HCT116 (cell line): ENCODE measurements at regions not wholly inside any gene's neighbourhood (a gene's known extent, or its start where the extent isn't known, plus 50 kb on each side); places are given as distances from the start of the nearest gene placed in this dataset.

Source experiments
- ATAC-seq: fragments of 200-7000 bp; cut with Tn5 transposase; 2 replicates; pipeline ENCODE4 v1.9.1; 2020; ENCODE audit warnings: mild to moderate bottlenecking, moderate library complexity
- BruUV-seq: library from RNA; stranded (reverse); fragments of 400-500 nt; replicated peaks from 2 replicates; lab custom pipeline; 2021; lab: Mats Ljungman, UMichigan
- CTCF ChIA-PET: fragments of 300-600 bp; sonication (Branson Sonifier 250); formaldehyde crosslinking; loops from one replicate; lab custom pipeline; 2021; ENCODE audit warnings: antibody characterized with exemption; lab: Charles Lee
- POLR2A ChIA-PET: fragments of 300-600, 350-600 bp; sonication (Branson Sonifier 250); formaldehyde crosslinking; loops from one replicate; lab custom pipeline; 2021; ENCODE audit warnings: antibody characterized with exemption; lab: Charles Lee
- RAD21 ChIA-PET, 2 experiments: fragments of 300-600 bp; sonication (Branson Sonifier 250); formaldehyde crosslinking; loops; one replicate each; lab custom pipeline; 2023; ENCODE audit warnings: low total read pairs in 2 of 2; ENCODE audit not compliant: uncharacterized antibody in 2 of 2, unreplicated experiment in 2 of 2, low non-redundant PET in 1 of 2; lab: Charles Lee
- DNase-seq: peaks from one replicate; pipeline ENCODE4 v3.0.0-alpha.2; 2010; ENCODE audit warnings: low read depth, low spot score
- H2AFZ ChIP-seq: fragments of 200-600 bp; shearing (Covaris generic), sonication (generic); 2 replicates; pipeline ENCODE4 v1.6.1; 2017; ENCODE audit warnings: low read depth, mixed run types, mixed read lengths, antibody characterized with exemption, low read length; ENCODE audit not compliant: poor library complexity, severe bottlenecking
- H3K27ac ChIP-seq: 2 replicates; pipeline ENCODE4 v1.5.1; 2012; ENCODE audit warnings: low read depth, low read length
- H3K27me3 ChIP-seq: fragments of 200-600 bp; sonication (generic); 2 replicates; pipeline ENCODE4 v1.6.1; 2016; ENCODE audit warnings: mixed run types, low read length, mixed read lengths; ENCODE audit not compliant: insufficient read depth
- H3K36me3 ChIP-seq, 2 experiments: fragments of 200-500 bp in 1 of 2; fragments of 200-600 bp in 1 of 2; sonication (Bioruptor generic) in 1 of 2; sonication (generic) in 1 of 2; 2 replicates each; pipeline versions ENCODE4 v1.5.1 to v1.6.1; 2014 to 2016; ENCODE audit warnings: low read length in 2 of 2, inconsistent platforms in 1 of 2, mixed read lengths in 1 of 2, mixed run types in 1 of 2; ENCODE audit not compliant: insufficient read depth in 2 of 2, control insufficient read depth in 1 of 2
- H3K4me1 ChIP-seq, 2 experiments: fragments of 200-600 bp in 1 of 2; sonication (generic) in 1 of 2; 2 replicates each; pipeline versions ENCODE4 v1.5.1 to v1.6.1; 2012 to 2017; ENCODE audit warnings: low read length in 2 of 2, inconsistent platforms in 1 of 2, mild to moderate bottlenecking in 1 of 2, mixed read lengths in 1 of 2, mixed run types in 1 of 2, moderate library complexity in 1 of 2; ENCODE audit not compliant: insufficient read depth in 2 of 2, control insufficient read depth in 1 of 2
- H3K4me2 ChIP-seq: fragments of 200-600 bp; sonication (generic); 2 replicates; pipeline ENCODE4 v1.6.1; 2017; ENCODE audit warnings: mixed run types, low read length, mixed read lengths
- H3K4me3 ChIP-seq, 2 experiments: fragments of 200-600 bp in 1 of 2; sonication (generic) in 1 of 2; replicated peaks in 1 of 2; 2 replicates each; pipeline ENCODE4 v1.5.1; 2011 to 2016; ENCODE audit warnings: low read length in 2 of 2, control low read depth in 1 of 2, low read depth in 1 of 2, mild to moderate bottlenecking in 1 of 2, mixed read lengths in 1 of 2, mixed run types in 1 of 2
- H3K79me2 ChIP-seq: fragments of 200-600 bp; sonication (generic); 2 replicates; pipeline ENCODE4 v1.6.1; 2017; ENCODE audit warnings: mild to moderate bottlenecking, mixed run types, low read length, moderate library complexity, mixed read lengths; ENCODE audit not compliant: insufficient read depth
- H3K9ac ChIP-seq: fragments of 200-600 bp; sonication (generic); 2 replicates; pipeline ENCODE4 v1.6.1; 2016; ENCODE audit warnings: low read length, mixed read lengths
- H3K9me2 ChIP-seq: fragments of 200-600 bp; sonication (generic), shearing (Covaris generic); 2 replicates; pipeline ENCODE4 v1.6.1; 2017; ENCODE audit warnings: mixed run types, mild to moderate bottlenecking, moderate library complexity; ENCODE audit not compliant: insufficient read depth
- H3K9me3 ChIP-seq, 2 experiments: fragments of 200-500 bp in 1 of 2; fragments of 200-600 bp in 1 of 2; sonication (Bioruptor generic) in 1 of 2; sonication (generic) in 1 of 2; 2 replicates each; pipeline ENCODE4 v1.6.1; 2014 to 2017; ENCODE audit warnings: low read length in 2 of 2, mixed read lengths in 2 of 2, inconsistent platforms in 1 of 2, low read depth in 1 of 2, mild to moderate bottlenecking in 1 of 2, mixed run types in 1 of 2, moderate library complexity in 1 of 2; ENCODE audit not compliant: control insufficient read depth in 1 of 2, insufficient read depth in 1 of 2
- H4K20me1 ChIP-seq: fragments of 200-600 bp; sonication (generic), shearing (Covaris generic); 2 replicates; pipeline ENCODE4 v1.6.1; 2017; ENCODE audit warnings: mixed run types, mild to moderate bottlenecking, moderate library complexity; ENCODE audit not compliant: insufficient read depth
- ATF3 ChIP-seq: IDR thresholded peaks from 2 replicates; pipeline ENCODE4 v1.6.1; 2012
- CEBPB ChIP-seq: IDR thresholded peaks from 2 replicates; pipeline ENCODE4 v1.6.1; 2012; ENCODE audit warnings: low read depth
- EGR1 ChIP-seq: IDR thresholded peaks from 2 replicates; pipeline ENCODE4 v1.6.1; 2012; ENCODE audit warnings: low read depth
- ELF1 ChIP-seq: IDR thresholded peaks from 2 replicates; pipeline ENCODE4 v1.6.1; 2012; ENCODE audit warnings: low read depth, borderline replicate concordance
- EZH2 ChIP-seq: fragments of 200-600 bp; sonication (generic); IDR thresholded peaks from 2 replicates; pipeline ENCODE4 v1.6.1; 2017; ENCODE audit warnings: antibody characterized with exemption, mixed run types
- EZH2phosphoT487 ChIP-seq: fragments of 200-600 bp; IDR thresholded peaks from 2 replicates; pipeline ENCODE4 v1.6.1; 2018; ENCODE audit warnings: antibody characterized with exemption, borderline replicate concordance
- FOSL1 ChIP-seq: IDR thresholded peaks from 2 replicates; pipeline ENCODE4 v1.6.1; 2012; ENCODE audit warnings: low read depth
- JUND ChIP-seq: IDR thresholded peaks from 2 replicates; pipeline ENCODE4 v1.6.1; 2012
- POLR2A ChIP-seq: IDR thresholded peaks from 2 replicates; pipeline ENCODE4 v1.7.0; 2011; ENCODE audit warnings: borderline replicate concordance; ENCODE audit not compliant: insufficient read depth, insufficient read length; ENCODE audit errors: extremely low read depth
- POLR2AphosphoS5 ChIP-seq: IDR thresholded peaks from 2 replicates; pipeline ENCODE4 v1.6.1; 2011; ENCODE audit warnings: mild to moderate bottlenecking, low read depth, low read length, moderate library complexity
- RAD21 ChIP-seq: IDR thresholded peaks from 2 replicates; pipeline ENCODE4 v1.6.1; 2012; ENCODE audit warnings: low read depth, mild to moderate bottlenecking
- REST ChIP-seq: IDR thresholded peaks from 2 replicates; pipeline ENCODE4 v1.6.1; 2012; ENCODE audit warnings: low read depth
- SRF ChIP-seq: IDR thresholded peaks from 2 replicates; pipeline ENCODE4 v1.6.1; 2012; ENCODE audit warnings: low read depth
- TCF7L2 ChIP-seq: IDR thresholded peaks from 2 replicates; pipeline ENCODE4 v1.7.0; 2011; ENCODE audit warnings: borderline replicate concordance, inconsistent platforms; ENCODE audit not compliant: insufficient read depth, insufficient read length; ENCODE audit errors: extremely low read depth
- YY1 ChIP-seq: IDR thresholded peaks from 2 replicates; pipeline ENCODE4 v1.6.1; 2011; ENCODE audit warnings: low read length, low read depth, moderate library complexity, mild to moderate bottlenecking; ENCODE audit not compliant: insufficient replicate concordance; ENCODE audit errors: extremely low read depth
- ZBTB33 ChIP-seq: IDR thresholded peaks from 2 replicates; pipeline ENCODE4 v1.6.1; 2011; ENCODE audit warnings: mild to moderate bottlenecking, low read length, moderate library complexity; ENCODE audit not compliant: insufficient replicate concordance; ENCODE audit errors: extremely low read depth
- intact Hi-C: fragments of 100-400 bp; cut with micrococcal nuclease; formaldehyde crosslinking; loops from 2 replicates; pipeline ENCODE4 v1.10.0; 2022

- DNase-seq (no peak), ATAC-seq (no peak)
- Histone ChIP-seq H3K4me1 (no peaks in the 10 kb centered on the region), H3K4me2 (no peak overlapping the region), H3K27ac (no peak overlapping the region), H3K9ac (no peak overlapping the region), H3K9me2 (no peaks in the 10 kb centered on the region; the same call in 1 of the 2 replicates), H3K27me3 (no peaks in the 10 kb centered on the region), H2AFZ (no peak overlapping the region), H3K4me3 (no peak overlapping the region), H3K36me3 (no peaks in the 10 kb centered on the region), H4K20me1 (no peaks in the 10 kb centered on the region; the same call in 1 of the 2 replicates), H3K79me2 (no peaks in the 10 kb centered on the region), H3K9me3 (no peaks in the 10 kb centered on the region)
- BruUV-seq, result no TSS peak
- TF ChIP-seq POLR2AphosphoS5, result no peak
- TF ChIP-seq SRF, result no peak
- TF ChIP-seq TCF7L2, result no peak
- no peak for TF ChIP-seq ZBTB33
- TF ChIP-seq YY1, result no peak
- TF ChIP-seq RAD21, result no peak
- TF ChIP-seq POLR2A, result no peak
- no peak for TF ChIP-seq FOSL1
- TF ChIP-seq ELF1, result no peak
- no peak for TF ChIP-seq JUND
- TF ChIP-seq EZH2, result no peak
- no peak for TF ChIP-seq ATF3
- TF ChIP-seq EZH2phosphoT487, result no peak
- no peak for TF ChIP-seq CEBPB
- no peak for TF ChIP-seq REST
- TF ChIP-seq EGR1, result no peak
- ChIA-PET RAD21 (no interaction called here), CTCF (no interaction called here), POLR2A (interaction anchor here (0.9 kb wide), 1 partner anchor 12 kb away, joined by 3 read pairs; no protein-coding TSS in a partner anchor)
- intact Hi-C loops, result no loop called here
Measured at GRCh38 chr2:19632403-19632991, 269.3 kb downstream of the TTC32 start.
